ENCODE measurements at regions not wholly inside any gene's neighbourhood (a gene's known extent, or its start where the extent isn't known, plus 50 kb on each side); places are given as distances from the start of the nearest gene placed in this dataset.

GRCh38 chr21:31529406-31529805 is 130.1 kb upstream of the SOD1 start (continued):
- TF ChIP-seq CHD7 (IDR thresholded peaks at IDR 0.05; ENCODE audit: insufficient replicate concordance, low read length) (no peak), SP4 (IDR thresholded peaks at IDR 0.05; ENCODE audit: low read length) (no peak), CHD1 (IDR thresholded peaks at IDR 0.05; ENCODE audit: low read depth, low read length) (no peak), RAD21 (IDR thresholded peaks at IDR 0.05 in 1 of 2, conservative IDR thresholded peaks at IDR 0.05 in 1 of 2; ENCODE audit: low read depth in 2 of 2, low read length in 2 of 2) (no peak), SUZ12 (IDR thresholded peaks at IDR 0.05; ENCODE audit: low read length) (no peak), EZH2 (IDR thresholded peaks at IDR 0.05; ENCODE audit: low read depth, low read length, severe bottlenecking) (no peak), KDM1A (IDR thresholded peaks at IDR 0.05; ENCODE audit: borderline replicate concordance, low read length) (no peak), JUND (IDR thresholded peaks at IDR 0.05; ENCODE audit: low read length) (no peak), RBBP5 (IDR thresholded peaks at IDR 0.05; ENCODE audit: borderline replicate concordance, low read depth, low read length) (no peak), CBX5 (IDR thresholded peaks at IDR 0.05; ENCODE audit: low read depth, low read length) (no peak), PHF8 (conservative IDR thresholded peaks at IDR 0.05; ENCODE audit: low read depth, low read length) (no peak), TCF12 (IDR thresholded peaks at IDR 0.05; ENCODE audit: low read depth, low read length) (no peak), HDAC6 (IDR thresholded peaks at IDR 0.05; ENCODE audit: low read depth, low read length) (no peak)
